PC-3 (cell line): ENCODE measurements at regions not wholly inside any gene's neighbourhood (a gene's known extent, or its start where the extent isn't known, plus 50 kb on each side); places are given as distances from the start of the nearest gene placed in this dataset.

Source experiments
- CTCF ChIP-seq: fragments of 300-600 bp; sonication (generic); conservative IDR thresholded peaks from 2 replicates; pipeline ENCODE4 v1.5.1; 2017; ENCODE audit warnings: antibody characterized with exemption, low read depth, mild to moderate bottlenecking, low read length
- EZH2 ChIP-seq: fragments of 300-600 bp; sonication (generic); IDR thresholded peaks from one replicate; pipeline ENCODE4 v1.6.1; 2017; ENCODE audit warnings: antibody characterized with exemption, mild to moderate bottlenecking, low read length; ENCODE audit not compliant: unreplicated experiment

DNA sequence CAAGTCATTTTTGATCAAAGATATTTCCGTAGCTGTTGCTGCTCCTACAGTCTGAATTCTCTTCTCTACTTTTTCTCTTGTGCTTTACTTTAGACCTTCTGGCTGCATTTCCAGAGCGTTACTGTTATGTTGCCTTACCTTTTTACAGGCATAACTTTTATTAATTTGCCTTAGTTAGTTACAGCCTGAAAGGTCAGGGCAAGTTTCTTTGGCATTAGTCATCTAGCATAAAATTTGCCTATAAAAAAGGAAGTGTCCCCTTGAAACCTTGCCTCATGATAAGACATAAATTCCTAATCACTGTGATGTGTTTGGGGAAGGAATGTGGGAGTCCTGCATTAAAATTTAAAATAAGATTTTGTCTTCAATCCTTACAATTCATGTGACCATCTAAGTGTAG lies 618.5 kb downstream of the NR2F2 start:
- TF ChIP-seq CTCF, result no peak
- no peak for TF ChIP-seq EZH2
